Liver (tissue), 8 donors: ENCODE measurements at regions not wholly inside any gene's neighbourhood (a gene's known extent, or its start where the extent isn't known, plus 50 kb on each side); places are given as distances from the start of the nearest gene placed in this dataset.

ENCODE experiments used
- DNase-seq: peaks from one replicate; pipeline ENCODE4 v3.0.0-alpha.2; 2017; ENCODE audit warnings: low spot score
- H3K27ac ChIP-seq, 2 donors: one replicate each; pipeline ENCODE4 v1.7.0; 2013; ENCODE audit warnings: inconsistent platforms in 2 of 2, low read length in 2 of 2, control low read depth in 1 of 2, low read depth in 1 of 2, mild to moderate bottlenecking in 1 of 2
- H3K27me3 ChIP-seq, 4 donors: one replicate each; pipeline versions ENCODE4 v1.6.1 to v1.7.0; 2013; ENCODE audit warnings: low read length in 3 of 4, inconsistent platforms in 1 of 4, mild to moderate bottlenecking in 1 of 4, moderate library complexity in 1 of 4; ENCODE audit not compliant: control insufficient read depth in 4 of 4, insufficient read depth in 4 of 4
- H3K36me3 ChIP-seq, 4 donors: one replicate each; pipeline versions ENCODE4 v1.6.1 to v1.7.0; 2013; ENCODE audit warnings: low read length in 3 of 4, mild to moderate bottlenecking in 3 of 4, low read depth in 1 of 4, moderate library complexity in 1 of 4; ENCODE audit not compliant: control insufficient read depth in 4 of 4, insufficient read depth in 3 of 4
- H3K4me1 ChIP-seq, 4 donors: one replicate each; pipeline versions ENCODE4 v1.6.1 to v1.7.0; 2013; ENCODE audit warnings: low read length in 3 of 4, mild to moderate bottlenecking in 3 of 4, moderate library complexity in 1 of 4; ENCODE audit not compliant: control insufficient read depth in 4 of 4, insufficient read depth in 4 of 4
- H3K4me3 ChIP-seq, 3 donors: one replicate each; pipeline versions ENCODE4 v1.6.1 to v1.7.0; 2013; ENCODE audit warnings: low read length in 3 of 3, control low read depth in 1 of 3, low read depth in 1 of 3, mild to moderate bottlenecking in 1 of 3
- H3K9ac ChIP-seq, 2 donors: one replicate each; pipeline ENCODE4 v1.7.0; 2013; ENCODE audit warnings: low read length in 2 of 2, mild to moderate bottlenecking in 2 of 2, moderate library complexity in 2 of 2, control low read depth in 1 of 2, low read depth in 1 of 2
- H3K9me3 ChIP-seq, 4 donors: one replicate each; pipeline versions ENCODE4 v1.6.1 to v1.7.0; 2013; ENCODE audit warnings: low read length in 3 of 4; ENCODE audit not compliant: control insufficient read depth in 4 of 4
- FOXA1 ChIP-seq: IDR thresholded peaks from 2 replicates; pipeline ENCODE4 v1.6.1; 2016; ENCODE audit warnings: antibody characterized with exemption
- GABPA ChIP-seq, 2 donors: IDR thresholded peaks in 1 of 2; conservative IDR thresholded peaks in 1 of 2; 2 replicates each; pipeline ENCODE4 v1.6.1; 2016; ENCODE audit warnings: antibody characterized with exemption in 2 of 2, mild to moderate bottlenecking in 1 of 2, moderate library complexity in 1 of 2
- HNF4A ChIP-seq, 2 donors: conservative IDR thresholded peaks; 2 replicates each; pipeline ENCODE4 v1.6.1; 2016; ENCODE audit warnings: antibody characterized with exemption in 2 of 2, mild to moderate bottlenecking in 2 of 2
- HNF4G ChIP-seq: IDR thresholded peaks from 2 replicates; pipeline ENCODE4 v1.6.1; 2016; ENCODE audit warnings: antibody characterized with exemption
- JUND ChIP-seq, 2 donors: IDR thresholded peaks; 2 replicates each; pipeline ENCODE4 v1.6.1; 2016; ENCODE audit warnings: antibody characterized with exemption in 2 of 2
- NR2F2 ChIP-seq: IDR thresholded peaks from 2 replicates; pipeline ENCODE4 v1.6.1; 2016; ENCODE audit warnings: antibody characterized with exemption
- RAD21 ChIP-seq, 2 donors: IDR thresholded peaks; 2 replicates each; pipeline ENCODE4 v1.6.1; 2016; ENCODE audit warnings: antibody characterized with exemption in 2 of 2, mild to moderate bottlenecking in 2 of 2
- RXRA ChIP-seq, 2 donors: IDR thresholded peaks; 2 replicates each; pipeline ENCODE4 v1.6.1; 2017 to 2018; ENCODE audit warnings: antibody characterized with exemption in 2 of 2, mild to moderate bottlenecking in 1 of 2
- TAF1 ChIP-seq: conservative IDR thresholded peaks from 2 replicates; pipeline ENCODE4 v1.6.1; 2016; ENCODE audit warnings: antibody characterized with exemption, mild to moderate bottlenecking
- YY1 ChIP-seq: IDR thresholded peaks from 2 replicates; pipeline ENCODE4 v1.6.1; 2016; ENCODE audit warnings: antibody characterized with exemption, mild to moderate bottlenecking
- WGBS: extraction: QIAGEN DNeasy Blood & Tissue Kit; methylation state at CpG from one replicate; pipeline ENCODE4 v1.1.7; 2013; 5-methylcytosine and 5-hydroxymethylcytosine counted together
- TF ChIP-seq, protein P1 (sequence below): IDR thresholded peaks from 2 replicates; pipeline ENCODE4 v1.6.1; 2016; ENCODE audit warnings: antibody characterized with exemption
- TF ChIP-seq, protein P2 (sequence below): IDR thresholded peaks from 2 replicates; pipeline ENCODE4 v1.6.1; 2016; ENCODE audit warnings: antibody characterized with exemption
- TF ChIP-seq, protein P3 (sequence below): fragments of 150-350 bp; IDR thresholded peaks from 2 replicates; pipeline ENCODE4 v1.5.1; 2017; ENCODE audit warnings: improper control_type of control experiment, low read depth, low read length; ENCODE audit not compliant: missing input control
- TF ChIP-seq, protein P4 (sequence below): IDR thresholded peaks from 2 replicates; pipeline ENCODE4 v1.6.1; 2016; ENCODE audit warnings: antibody characterized with exemption
- TF ChIP-seq, protein P5 (sequence below): IDR thresholded peaks from 2 replicates; pipeline ENCODE4 v1.6.1; 2016; ENCODE audit warnings: antibody characterized with exemption, mild to moderate bottlenecking
- donor health status: healthy.
- donor health status: healthy.
- donor health status: healthy.
- donor health status: healthy.
- donor health status: healthy.

DNA sequence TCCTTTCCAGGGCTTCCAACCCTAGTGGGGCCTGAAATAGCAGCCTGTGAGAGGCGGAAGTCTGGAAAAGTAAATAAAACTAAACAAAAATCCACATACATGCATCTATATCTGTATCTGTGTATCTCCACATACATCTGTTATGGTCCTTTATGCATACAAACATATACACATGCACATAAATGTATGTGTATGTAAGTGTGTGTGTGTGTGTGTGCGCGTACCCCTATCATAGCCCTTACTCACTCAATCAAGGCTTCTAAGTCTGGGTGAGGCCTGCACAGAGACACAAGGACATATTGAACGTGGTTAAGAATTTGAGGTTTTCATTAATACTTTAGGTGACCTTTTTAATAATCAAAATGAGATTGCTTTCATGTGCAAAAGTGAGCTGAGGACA, 98.9 kb upstream of the CYRIA start:
- no peak for TF ChIP-seq HNF4G
- no peak for TF ChIP-seq RAD21 (IDR thresholded peaks at IDR 0.05)
- WGBS = 93% methylated on average over 4 of the region's 4 CpGs
- H3K27me3 ChIP-seq = no peaks in the 10 kb centered on the region
- H3K9me3 ChIP-seq = peaks cover 0 to 3% (median 0%) of the 10 kb centered on the region in 4 donors
- H3K4me1 ChIP-seq = peaks cover 0 to 12% (median 7%) of the 10 kb centered on the region in 4 donors
- H3K4me3 ChIP-seq = no peak overlapping the region
- H3K9ac ChIP-seq = no peak overlapping the region
- H3K27ac ChIP-seq = no peak overlapping the region
- DNase-seq = no peak
- no peaks in the 10 kb centered on the region for H3K36me3 ChIP-seq

DNA sequence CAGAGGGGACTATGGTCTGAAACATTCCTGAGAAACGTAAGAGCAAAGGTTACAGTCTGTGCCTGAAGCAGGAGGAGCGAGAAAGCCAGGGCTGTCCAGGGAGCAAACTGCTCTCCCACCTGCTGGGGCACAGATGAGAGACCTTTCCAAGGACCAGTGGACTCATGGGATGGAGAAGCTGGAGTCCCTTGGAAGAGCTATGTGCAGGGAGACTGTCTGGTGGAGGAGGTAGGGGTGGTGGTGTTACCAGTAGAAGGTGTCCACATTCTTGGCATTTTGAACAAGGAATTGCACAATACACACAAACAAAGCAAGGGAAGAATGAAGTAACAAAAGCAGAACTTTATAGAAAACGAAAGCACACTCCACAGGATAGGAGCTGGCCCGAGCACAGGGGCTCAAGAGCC, 97.9 kb upstream of the CYRIA start:
- H3K27ac ChIP-seq = no peak overlapping the region
- no peak overlapping the region for H3K9ac ChIP-seq
- peaks cover 0 to 3% (median 0%) of the 10 kb centered on the region in 4 donors for H3K9me3 ChIP-seq
- TF ChIP-seq HNF4G (no peak), RAD21 (IDR thresholded peaks at IDR 0.05) (no peak), YY1 (no peak), RXRA (IDR thresholded peaks at IDR 0.05) (peak in 1 of 2 donors; percentile 4)
- no peaks in the 10 kb centered on the region for H3K36me3 ChIP-seq
- WGBS = 50% methylated on average over 4 of the region's 4 CpGs
- H3K4me3 ChIP-seq = no peak overlapping the region
- no peaks in the 10 kb centered on the region for H3K27me3 ChIP-seq
- no peak for DNase-seq
- peaks cover 0 to 12% (median 7%) of the 10 kb centered on the region in 4 donors for H3K4me1 ChIP-seq

DNA sequence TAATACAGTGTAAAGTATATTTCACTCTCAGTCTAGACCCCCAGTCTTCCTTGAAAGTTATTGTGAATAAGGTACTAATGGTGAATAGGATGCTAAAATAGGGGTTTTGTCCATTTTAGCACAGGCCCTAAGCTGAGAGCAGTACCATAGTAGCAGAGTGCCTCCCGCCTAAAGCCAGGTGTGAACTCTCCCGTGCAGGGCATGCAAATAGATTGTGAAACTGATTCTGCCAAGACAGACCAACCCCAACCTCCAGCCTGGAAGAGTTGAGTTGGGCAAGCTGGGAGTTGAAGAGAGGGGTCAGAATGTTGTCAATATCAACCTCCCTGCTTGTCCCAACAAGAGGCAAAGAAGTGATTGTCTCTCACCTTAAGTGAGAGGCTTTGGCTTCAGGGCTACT, 97.4 kb upstream of the CYRIA start:
- no peak for DNase-seq
- H3K27ac ChIP-seq = no peak overlapping the region
- WGBS = 29% methylated on average over 2 of the region's 2 CpGs

DNA sequence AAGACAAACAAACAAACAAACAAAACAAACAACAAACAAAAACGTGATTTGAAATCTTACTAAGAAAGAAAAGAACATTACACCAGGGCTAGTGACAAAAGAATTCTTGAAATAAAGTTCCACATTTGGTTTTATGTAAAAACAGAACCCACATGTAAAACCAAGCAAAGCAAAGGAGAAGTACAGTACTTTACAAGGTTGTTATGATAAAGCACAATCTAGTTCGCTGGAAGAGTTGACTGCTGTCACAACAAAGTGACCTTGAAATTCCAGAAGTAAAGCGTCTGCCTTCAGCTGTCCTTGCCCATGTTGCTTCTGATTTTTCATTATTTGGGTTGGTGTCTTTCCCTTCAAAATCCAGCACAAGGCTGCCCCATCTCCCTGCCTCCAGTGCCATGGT, 94.8 kb upstream of the CYRIA start:
- TF ChIP-seq, protein P1, sequence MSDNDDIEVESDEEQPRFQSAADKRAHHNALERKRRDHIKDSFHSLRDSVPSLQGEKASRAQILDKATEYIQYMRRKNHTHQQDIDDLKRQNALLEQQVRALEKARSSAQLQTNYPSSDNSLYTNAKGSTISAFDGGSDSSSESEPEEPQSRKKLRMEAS = no peak
- TF ChIP-seq TAF1 = no peak
- TF ChIP-seq, protein P2, sequence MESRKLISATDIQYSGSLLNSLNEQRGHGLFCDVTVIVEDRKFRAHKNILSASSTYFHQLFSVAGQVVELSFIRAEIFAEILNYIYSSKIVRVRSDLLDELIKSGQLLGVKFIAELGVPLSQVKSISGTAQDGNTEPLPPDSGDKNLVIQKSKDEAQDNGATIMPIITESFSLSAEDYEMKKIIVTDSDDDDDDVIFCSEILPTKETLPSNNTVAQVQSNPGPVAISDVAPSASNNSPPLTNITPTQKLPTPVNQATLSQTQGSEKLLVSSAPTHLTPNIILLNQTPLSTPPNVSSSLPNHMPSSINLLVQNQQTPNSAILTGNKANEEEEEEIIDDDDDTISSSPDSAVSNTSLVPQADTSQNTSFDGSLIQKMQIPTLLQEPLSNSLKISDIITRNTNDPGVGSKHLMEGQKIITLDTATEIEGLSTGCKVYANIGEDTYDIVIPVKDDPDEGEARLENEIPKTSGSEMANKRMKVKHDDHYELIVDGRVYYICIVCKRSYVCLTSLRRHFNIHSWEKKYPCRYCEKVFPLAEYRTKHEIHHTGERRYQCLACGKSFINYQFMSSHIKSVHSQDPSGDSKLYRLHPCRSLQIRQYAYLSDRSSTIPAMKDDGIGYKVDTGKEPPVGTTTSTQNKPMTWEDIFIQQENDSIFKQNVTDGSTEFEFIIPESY = no peak
- no peak for TF ChIP-seq YY1
- TF ChIP-seq, protein P3, sequence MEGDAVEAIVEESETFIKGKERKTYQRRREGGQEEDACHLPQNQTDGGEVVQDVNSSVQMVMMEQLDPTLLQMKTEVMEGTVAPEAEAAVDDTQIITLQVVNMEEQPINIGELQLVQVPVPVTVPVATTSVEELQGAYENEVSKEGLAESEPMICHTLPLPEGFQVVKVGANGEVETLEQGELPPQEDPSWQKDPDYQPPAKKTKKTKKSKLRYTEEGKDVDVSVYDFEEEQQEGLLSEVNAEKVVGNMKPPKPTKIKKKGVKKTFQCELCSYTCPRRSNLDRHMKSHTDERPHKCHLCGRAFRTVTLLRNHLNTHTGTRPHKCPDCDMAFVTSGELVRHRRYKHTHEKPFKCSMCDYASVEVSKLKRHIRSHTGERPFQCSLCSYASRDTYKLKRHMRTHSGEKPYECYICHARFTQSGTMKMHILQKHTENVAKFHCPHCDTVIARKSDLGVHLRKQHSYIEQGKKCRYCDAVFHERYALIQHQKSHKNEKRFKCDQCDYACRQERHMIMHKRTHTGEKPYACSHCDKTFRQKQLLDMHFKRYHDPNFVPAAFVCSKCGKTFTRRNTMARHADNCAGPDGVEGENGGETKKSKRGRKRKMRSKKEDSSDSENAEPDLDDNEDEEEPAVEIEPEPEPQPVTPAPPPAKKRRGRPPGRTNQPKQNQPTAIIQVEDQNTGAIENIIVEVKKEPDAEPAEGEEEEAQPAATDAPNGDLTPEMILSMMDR = no peak
- TF ChIP-seq HNF4G = no peak
- TF ChIP-seq FOXA1 = no peak
- no peak for TF ChIP-seq GABPA (IDR thresholded peaks at IDR 0.05 in 1 of 2, conservative IDR thresholded peaks at IDR 0.05 in 1 of 2)
- TF ChIP-seq, protein P4, sequence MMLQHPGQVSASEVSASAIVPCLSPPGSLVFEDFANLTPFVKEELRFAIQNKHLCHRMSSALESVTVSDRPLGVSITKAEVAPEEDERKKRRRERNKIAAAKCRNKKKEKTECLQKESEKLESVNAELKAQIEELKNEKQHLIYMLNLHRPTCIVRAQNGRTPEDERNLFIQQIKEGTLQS = no peak
- TF ChIP-seq, protein P5, sequence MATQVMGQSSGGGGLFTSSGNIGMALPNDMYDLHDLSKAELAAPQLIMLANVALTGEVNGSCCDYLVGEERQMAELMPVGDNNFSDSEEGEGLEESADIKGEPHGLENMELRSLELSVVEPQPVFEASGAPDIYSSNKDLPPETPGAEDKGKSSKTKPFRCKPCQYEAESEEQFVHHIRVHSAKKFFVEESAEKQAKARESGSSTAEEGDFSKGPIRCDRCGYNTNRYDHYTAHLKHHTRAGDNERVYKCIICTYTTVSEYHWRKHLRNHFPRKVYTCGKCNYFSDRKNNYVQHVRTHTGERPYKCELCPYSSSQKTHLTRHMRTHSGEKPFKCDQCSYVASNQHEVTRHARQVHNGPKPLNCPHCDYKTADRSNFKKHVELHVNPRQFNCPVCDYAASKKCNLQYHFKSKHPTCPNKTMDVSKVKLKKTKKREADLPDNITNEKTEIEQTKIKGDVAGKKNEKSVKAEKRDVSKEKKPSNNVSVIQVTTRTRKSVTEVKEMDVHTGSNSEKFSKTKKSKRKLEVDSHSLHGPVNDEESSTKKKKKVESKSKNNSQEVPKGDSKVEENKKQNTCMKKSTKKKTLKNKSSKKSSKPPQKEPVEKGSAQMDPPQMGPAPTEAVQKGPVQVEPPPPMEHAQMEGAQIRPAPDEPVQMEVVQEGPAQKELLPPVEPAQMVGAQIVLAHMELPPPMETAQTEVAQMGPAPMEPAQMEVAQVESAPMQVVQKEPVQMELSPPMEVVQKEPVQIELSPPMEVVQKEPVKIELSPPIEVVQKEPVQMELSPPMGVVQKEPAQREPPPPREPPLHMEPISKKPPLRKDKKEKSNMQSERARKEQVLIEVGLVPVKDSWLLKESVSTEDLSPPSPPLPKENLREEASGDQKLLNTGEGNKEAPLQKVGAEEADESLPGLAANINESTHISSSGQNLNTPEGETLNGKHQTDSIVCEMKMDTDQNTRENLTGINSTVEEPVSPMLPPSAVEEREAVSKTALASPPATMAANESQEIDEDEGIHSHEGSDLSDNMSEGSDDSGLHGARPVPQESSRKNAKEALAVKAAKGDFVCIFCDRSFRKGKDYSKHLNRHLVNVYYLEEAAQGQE = no peak
- no peak overlapping the region for H3K9ac ChIP-seq
- peaks cover 0 to 12% (median 12%) of the 10 kb centered on the region in 4 donors for H3K4me1 ChIP-seq
- H3K9me3 ChIP-seq = no peaks in the 10 kb centered on the region
- no peaks in the 10 kb centered on the region for H3K27me3 ChIP-seq
- H3K36me3 ChIP-seq = no peaks in the 10 kb centered on the region
- no peak for DNase-seq
- H3K27ac ChIP-seq = no peak overlapping the region
- 61% methylated on average over 3 of the region's 3 CpGs for WGBS
- no peak overlapping the region for H3K4me3 ChIP-seq

More for the DNA sequence above, 97.4 kb upstream of the CYRIA start:
- Histone ChIP-seq H3K9me3 (peaks cover 0 to 3% (median 0%) of the 10 kb centered on the region in 4 donors), H3K36me3 (no peaks in the 10 kb centered on the region), H3K27me3 (no peaks in the 10 kb centered on the region), H3K4me1 (peaks cover 0 to 12% (median 7%) of the 10 kb centered on the region in 4 donors), H3K4me3 (no peak overlapping the region), H3K9ac (no peak overlapping the region)
- TF ChIP-seq, protein P4 = no peak
- TF ChIP-seq GABPA (IDR thresholded peaks at IDR 0.05 in 1 of 2, conservative IDR thresholded peaks at IDR 0.05 in 1 of 2) = no peak
- TF ChIP-seq HNF4A (conservative IDR thresholded peaks at IDR 0.05) = peak; percentile 22 to 56
- TF ChIP-seq NR2F2 = no peak
- TF ChIP-seq RXRA (IDR thresholded peaks at IDR 0.05) = peak; percentile 60 to 72
- peak in 1 of 2 donors; percentile 14 for TF ChIP-seq JUND (IDR thresholded peaks at IDR 0.05)
- TF ChIP-seq RAD21 (IDR thresholded peaks at IDR 0.05) = peak in 1 of 2 donors; percentile 30
